Endothelial cell of umbilical vein (primary cell): ENCODE measurements at regions not wholly inside any gene's neighbourhood (a gene's known extent, or its start where the extent isn't known, plus 50 kb on each side); places are given as distances from the start of the nearest gene placed in this dataset.

ENCODE experiments used
- BruUV-seq: library from RNA; stranded (reverse); fragments of 400-500 nt; replicated peaks from 2 replicates; lab custom pipeline; 2021; lab: Mats Ljungman, UMichigan
- CTCF ChIA-PET: fragments of 300-600, 350-600 bp; sonication (Branson Sonifier 250); formaldehyde crosslinking; loops from one replicate; lab custom pipeline; 2021; ENCODE audit warnings: antibody characterized with exemption, inconsistent platforms; lab: Charles Lee
- POLR2A ChIA-PET: fragments of 300-600, 350-600 bp; sonication (Branson Sonifier 250); formaldehyde crosslinking; loops from one replicate; lab custom pipeline; 2021; ENCODE audit warnings: antibody characterized with exemption, inconsistent platforms; lab: Charles Lee
- DNase-seq: peaks from one replicate; pipeline ENCODE4 v3.0.0-alpha.2; 2011; ENCODE audit warnings: low read depth, low spot score
- FAIRE-seq: peaks from 2 replicates; lab custom pipeline; 2011; peaks lifted over from hg19 to GRCh38; lab: Jason Lieb, UNC
- H2AFZ ChIP-seq: 2 replicates; pipeline ENCODE4 v1.6.0; 2012; ENCODE audit warnings: low read depth, low read length, control low read depth, inconsistent platforms
- H3K27ac ChIP-seq: 2 replicates; pipeline ENCODE4 v1.5.1; 2011; ENCODE audit warnings: low read depth, mild to moderate bottlenecking, control low read depth, low read length, moderate library complexity; ENCODE audit not compliant: insufficient read depth
- H3K27me3 ChIP-seq, 2 experiments: 2 replicates each; pipeline versions ENCODE4 v1.6.0 to v1.6.1; 2011; ENCODE audit warnings: low read length in 2 of 2, mixed read lengths in 1 of 2; ENCODE audit not compliant: control insufficient read depth in 2 of 2, insufficient read depth in 2 of 2
- H3K36me3 ChIP-seq, 2 experiments: 2 replicates in 1 of 2; 3 replicates in 1 of 2; pipeline ENCODE4 v1.5.1; 2011; ENCODE audit warnings: low read length in 2 of 2, mild to moderate bottlenecking in 1 of 2, moderate library complexity in 1 of 2; ENCODE audit not compliant: control insufficient read depth in 2 of 2, insufficient read depth in 2 of 2; ENCODE audit errors: extremely low read depth in 1 of 2
- H3K4me1 ChIP-seq: 3 replicates; pipeline ENCODE4 v1.5.1; 2011; ENCODE audit warnings: mild to moderate bottlenecking, low read length; ENCODE audit not compliant: control insufficient read depth, insufficient read depth; ENCODE audit errors: extremely low read depth
- H3K4me2 ChIP-seq: 2 replicates; pipeline ENCODE4 v1.6.1; 2011; ENCODE audit warnings: low read length, control low read depth, mixed read lengths; ENCODE audit not compliant: insufficient read depth
- H3K4me3 ChIP-seq, 3 experiments: fragments of 200-600 bp in 1 of 3; sonication (generic), shearing (Covaris generic) in 1 of 3; replicated peaks in 1 of 3; 2 replicates each; pipeline ENCODE4 v1.5.1; 2011 to 2016; ENCODE audit warnings: control low read depth in 3 of 3, low read length in 3 of 3, mild to moderate bottlenecking in 2 of 3, inconsistent platforms in 1 of 3, low read depth in 1 of 3, moderate library complexity in 1 of 3; ENCODE audit not compliant: insufficient read depth in 1 of 3
- H3K79me2 ChIP-seq: 2 replicates; pipeline ENCODE4 v1.6.0; 2012; ENCODE audit warnings: low read length, inconsistent platforms; ENCODE audit not compliant: control insufficient read depth, insufficient read depth
- H3K9ac ChIP-seq: replicated peaks from 2 replicates; pipeline ENCODE3; 2011; ENCODE audit warnings: low read length, control low read depth; ENCODE audit not compliant: insufficient read depth; ENCODE audit errors: extremely low read depth
- H3K9me1 ChIP-seq: replicated peaks from 3 replicates; pipeline ENCODE4 v1.6.0; 2011; ENCODE audit warnings: mild to moderate bottlenecking, low read length; ENCODE audit not compliant: control insufficient read depth, insufficient read depth; ENCODE audit errors: extremely low read depth
- H3K9me3 ChIP-seq: replicated peaks from 2 replicates; pipeline ENCODE4 v1.5.1; 2012; ENCODE audit warnings: low read length, inconsistent platforms; ENCODE audit not compliant: control insufficient read depth, insufficient read depth
- H4K20me1 ChIP-seq: replicated peaks from 2 replicates; pipeline ENCODE3; 2011; ENCODE audit warnings: mild to moderate bottlenecking, low read length; ENCODE audit not compliant: control insufficient read depth, insufficient read depth; ENCODE audit errors: extremely low read depth
- FOS ChIP-seq: IDR thresholded peaks from 2 replicates; pipeline ENCODE4 v1.6.1; 2011; ENCODE audit warnings: mild to moderate bottlenecking, low read length, moderate library complexity, borderline replicate concordance; ENCODE audit not compliant: insufficient read depth
- GATA2 ChIP-seq: IDR thresholded peaks from 2 replicates; pipeline ENCODE4 v1.7.0; 2011; ENCODE audit warnings: low read depth, mild to moderate bottlenecking, moderate library complexity, mixed read lengths, low read length; ENCODE audit not compliant: insufficient read length, insufficient read depth
- JUN ChIP-seq: IDR thresholded peaks from 2 replicates; pipeline ENCODE4 v1.6.1; 2011; ENCODE audit warnings: borderline replicate concordance, low read depth; ENCODE audit not compliant: insufficient read length, insufficient read depth
- MYC ChIP-seq: IDR thresholded peaks from one replicate; pipeline ENCODE4 v1.6.1; 2011; ENCODE audit warnings: mild to moderate bottlenecking, low read depth, low read length
- POLR2AphosphoS5 ChIP-seq: IDR thresholded peaks from 2 replicates; pipeline ENCODE4 v1.6.1; 2012; ENCODE audit warnings: low read depth, mild to moderate bottlenecking, control low read depth, low read length, moderate library complexity; ENCODE audit not compliant: insufficient read depth
- dilution Hi-C: fragments of 300-500 bp; cut with MboI; formaldehyde crosslinking; loops from one replicate; pipeline ENCODE4 v1.15.0; 2019; ENCODE audit warnings: low sequenced_read_pairs; ENCODE audit not compliant: extremely low pct_ligation_motif_present
- intact Hi-C: fragments of 100-400 bp; cut with micrococcal nuclease; formaldehyde crosslinking; loops from one replicate; pipeline ENCODE4 v1.10.0; 2022
- TF ChIP-seq, protein P1 (sequence below), 2 donors: IDR thresholded peaks; 1 replicate in 1 of 2; 2 replicates in 1 of 2; pipeline ENCODE4 v1.5.1; 2011; ENCODE audit warnings: low read length in 2 of 2, mild to moderate bottlenecking in 2 of 2, moderate library complexity in 2 of 2, control low read depth in 1 of 2, inconsistent platforms in 1 of 2, low read depth in 1 of 2; ENCODE audit not compliant: insufficient read depth in 1 of 2; ENCODE audit errors: extremely low read depth in 1 of 2
- TF ChIP-seq, protein P2 (sequence below): IDR thresholded peaks from 2 replicates; pipeline ENCODE4 v1.6.1; 2011; ENCODE audit not compliant: insufficient read depth, insufficient read length

GRCh38 chr13:67369895-67370660 is 139.9 kb upstream of the PCDH9 start:
- dilution Hi-C loops = no loop called here
- Histone ChIP-seq H3K27ac (no peak overlapping the region), H3K9me3 (no peaks in the 10 kb centered on the region), H3K36me3 (no peaks in the 10 kb centered on the region), H2AFZ (no peak overlapping the region), H3K27me3 (no peaks in the 10 kb centered on the region), H3K9ac (no peak overlapping the region), H3K9me1 (no peaks in the 10 kb centered on the region), H3K4me3 (no peak overlapping the region), H4K20me1 (no peaks in the 10 kb centered on the region), H3K4me1 (no peaks in the 10 kb centered on the region), H3K79me2 (no peaks in the 10 kb centered on the region), H3K4me2 (no peak overlapping the region)
- intact Hi-C loops = no loop called here
- CTCF ChIA-PET = no interaction called here
- DNase-seq = no peak
- TF ChIP-seq JUN = no peak
- no peak for TF ChIP-seq POLR2AphosphoS5
- no peak for TF ChIP-seq FOS
- no peak for TF ChIP-seq MYC
- TF ChIP-seq, protein P1, sequence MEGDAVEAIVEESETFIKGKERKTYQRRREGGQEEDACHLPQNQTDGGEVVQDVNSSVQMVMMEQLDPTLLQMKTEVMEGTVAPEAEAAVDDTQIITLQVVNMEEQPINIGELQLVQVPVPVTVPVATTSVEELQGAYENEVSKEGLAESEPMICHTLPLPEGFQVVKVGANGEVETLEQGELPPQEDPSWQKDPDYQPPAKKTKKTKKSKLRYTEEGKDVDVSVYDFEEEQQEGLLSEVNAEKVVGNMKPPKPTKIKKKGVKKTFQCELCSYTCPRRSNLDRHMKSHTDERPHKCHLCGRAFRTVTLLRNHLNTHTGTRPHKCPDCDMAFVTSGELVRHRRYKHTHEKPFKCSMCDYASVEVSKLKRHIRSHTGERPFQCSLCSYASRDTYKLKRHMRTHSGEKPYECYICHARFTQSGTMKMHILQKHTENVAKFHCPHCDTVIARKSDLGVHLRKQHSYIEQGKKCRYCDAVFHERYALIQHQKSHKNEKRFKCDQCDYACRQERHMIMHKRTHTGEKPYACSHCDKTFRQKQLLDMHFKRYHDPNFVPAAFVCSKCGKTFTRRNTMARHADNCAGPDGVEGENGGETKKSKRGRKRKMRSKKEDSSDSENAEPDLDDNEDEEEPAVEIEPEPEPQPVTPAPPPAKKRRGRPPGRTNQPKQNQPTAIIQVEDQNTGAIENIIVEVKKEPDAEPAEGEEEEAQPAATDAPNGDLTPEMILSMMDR (IDR thresholded peaks at IDR 0.05; ENCODE audit: extremely low read depth in 1 of 2, insufficient read depth in 1 of 2, low read depth in 1 of 2, low read length in 2 of 2) = no peak
- TF ChIP-seq, protein P2, sequence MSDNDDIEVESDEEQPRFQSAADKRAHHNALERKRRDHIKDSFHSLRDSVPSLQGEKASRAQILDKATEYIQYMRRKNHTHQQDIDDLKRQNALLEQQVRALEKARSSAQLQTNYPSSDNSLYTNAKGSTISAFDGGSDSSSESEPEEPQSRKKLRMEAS = no peak
- no peak for TF ChIP-seq GATA2
- no peak for FAIRE-seq
- no TSS peak for BruUV-seq
- POLR2A ChIA-PET = no interaction called here
